Prostate gland (tissue), 2 donors: ENCODE measurements at regions not wholly inside any gene's neighbourhood (a gene's known extent, or its start where the extent isn't known, plus 50 kb on each side); places are given as distances from the start of the nearest gene placed in this dataset.

ENCODE experiments used
- POLR2A ChIP-seq: fragments of 450-650 bp; IDR thresholded peaks from one replicate; pipeline ENCODE4 v1.6.1; 2016; ENCODE audit warnings: antibody characterized with exemption, mild to moderate bottlenecking
- POLR2AphosphoS5 ChIP-seq: sonication (generic); formaldehyde crosslinking; IDR thresholded peaks from one replicate; pipeline ENCODE4 v1.6.1; 2017; ENCODE audit warnings: antibody characterized with exemption
- TF ChIP-seq, protein P1 (sequence below), 4 experiments: fragments of 200-600 bp in 2 of 4; fragments of 450-650 bp in 2 of 4; sonication (generic) in 2 of 4; IDR thresholded peaks; 1 replicate in 3 of 4; 2 replicates in 1 of 4; pipeline ENCODE4 v1.5.1; 2016 to 2019; ENCODE audit warnings: antibody characterized with exemption in 4 of 4, mild to moderate bottlenecking in 2 of 4, moderate library complexity in 2 of 4

DNA sequence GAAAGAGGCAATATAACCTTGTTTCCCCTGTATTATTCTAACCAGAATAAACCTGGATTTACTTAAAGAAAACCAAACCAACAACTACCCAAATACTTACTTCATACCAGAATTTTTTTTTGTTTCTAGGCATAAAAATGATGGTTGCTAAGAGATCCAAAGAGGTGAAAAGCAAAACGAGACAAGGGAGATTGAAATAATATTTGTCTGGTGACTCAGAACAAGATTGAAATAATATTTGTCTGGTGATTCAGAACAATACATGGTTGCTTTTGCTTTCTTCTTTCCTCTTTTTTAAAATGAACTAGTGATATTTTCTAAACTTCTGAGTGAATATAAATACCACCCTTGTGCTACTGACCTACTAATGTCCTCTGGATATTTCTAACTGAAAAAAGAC lies 592.9 kb downstream of the KCTD12 start:
- TF ChIP-seq, protein P1, sequence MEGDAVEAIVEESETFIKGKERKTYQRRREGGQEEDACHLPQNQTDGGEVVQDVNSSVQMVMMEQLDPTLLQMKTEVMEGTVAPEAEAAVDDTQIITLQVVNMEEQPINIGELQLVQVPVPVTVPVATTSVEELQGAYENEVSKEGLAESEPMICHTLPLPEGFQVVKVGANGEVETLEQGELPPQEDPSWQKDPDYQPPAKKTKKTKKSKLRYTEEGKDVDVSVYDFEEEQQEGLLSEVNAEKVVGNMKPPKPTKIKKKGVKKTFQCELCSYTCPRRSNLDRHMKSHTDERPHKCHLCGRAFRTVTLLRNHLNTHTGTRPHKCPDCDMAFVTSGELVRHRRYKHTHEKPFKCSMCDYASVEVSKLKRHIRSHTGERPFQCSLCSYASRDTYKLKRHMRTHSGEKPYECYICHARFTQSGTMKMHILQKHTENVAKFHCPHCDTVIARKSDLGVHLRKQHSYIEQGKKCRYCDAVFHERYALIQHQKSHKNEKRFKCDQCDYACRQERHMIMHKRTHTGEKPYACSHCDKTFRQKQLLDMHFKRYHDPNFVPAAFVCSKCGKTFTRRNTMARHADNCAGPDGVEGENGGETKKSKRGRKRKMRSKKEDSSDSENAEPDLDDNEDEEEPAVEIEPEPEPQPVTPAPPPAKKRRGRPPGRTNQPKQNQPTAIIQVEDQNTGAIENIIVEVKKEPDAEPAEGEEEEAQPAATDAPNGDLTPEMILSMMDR (IDR thresholded peaks at IDR 0.05), result no peak
- no peak for TF ChIP-seq POLR2A
- TF ChIP-seq POLR2AphosphoS5, result no peak
